ENCODE measurements at regions not wholly inside any gene's neighbourhood (a gene's known extent, or its start where the extent isn't known, plus 50 kb on each side); places are given as distances from the start of the nearest gene placed in this dataset.

GRCh38 chr11:32225571-32226285, 134.9 kb downstream of the RCN1 start:
- no peak for TF ChIP-seq CTCF (conservative IDR thresholded peaks at IDR 0.05)
- no peak for TF ChIP-seq EZH2 (IDR thresholded peaks at IDR 0.05; ENCODE audit: low read depth)

All from PC-9 (cell line).